Ovary (tissue), 7 donors: ENCODE measurements at regions not wholly inside any gene's neighbourhood (a gene's known extent, or its start where the extent isn't known, plus 50 kb on each side); places are given as distances from the start of the nearest gene placed in this dataset.
"Not testable (repeated sequence)": the region's sequence is repeated elsewhere in the genome, so short reads cannot be mapped to it uniquely, and the experiment has no call there.

Experiments
- DNase-seq, 5 donors: peaks; one replicate each; pipeline ENCODE4 v3.0.0-alpha.2; 2019 to 2020
- H3K27ac ChIP-seq, 2 donors: fragments of 200-600 bp; one replicate each; pipeline versions ENCODE4 v1.5.1 to v1.8.0; 2019 to 2022
- H3K27me3 ChIP-seq: fragments of 200-600 bp; one replicate; pipeline ENCODE4 v1.8.0; 2022
- H3K36me3 ChIP-seq: fragments of 200-600 bp; sonication (generic); one replicate; pipeline ENCODE4 v1.5.1; 2019
- H3K4me1 ChIP-seq: one replicate; pipeline ENCODE4 v1.8.1; 2013; ENCODE audit warnings: mild to moderate bottlenecking, moderate library complexity; ENCODE audit not compliant: insufficient read depth
- H3K4me3 ChIP-seq: fragments of 200-600 bp; sonication (generic); one replicate; pipeline ENCODE4 v1.5.1; 2017
- H3K9me3 ChIP-seq, 2 donors: fragments of 200-600 bp in 1 of 2; sonication (generic) in 1 of 2; one replicate each; pipeline versions ENCODE4 v1.5.1 to v1.8.1; 2013 to 2019; ENCODE audit warnings: mild to moderate bottlenecking in 1 of 2, moderate library complexity in 1 of 2
- CTCF ChIP-seq, 3 donors: fragments of 450-650 bp in 2 of 3; fragments of 200-600 bp in 1 of 3; IDR thresholded peaks; one replicate each; pipeline versions ENCODE4 v1.5.1 to v1.8.0; 2016 to 2022; ENCODE audit warnings: antibody characterized with exemption in 3 of 3, mild to moderate bottlenecking in 1 of 3
- EP300 ChIP-seq: sonication (generic); formaldehyde crosslinking; IDR thresholded peaks from one replicate; pipeline ENCODE4 v1.6.1; 2017; ENCODE audit warnings: antibody characterized with exemption
- POLR2A ChIP-seq: fragments of 450-650 bp; IDR thresholded peaks from one replicate; pipeline ENCODE4 v1.6.1; 2017; ENCODE audit warnings: antibody characterized with exemption, mild to moderate bottlenecking, moderate library complexity
- WGBS, 3 donors: extraction: QIAGEN DNeasy Blood & Tissue Kit in 1 of 3; methylation state at CpG; one replicate each; pipeline versions ENCODE4 v1.1.5 to v1.1.7; 2013 to 2017; 5-methylcytosine and 5-hydroxymethylcytosine counted together
- intact Hi-C, 4 donors: fragments of 100-400 bp; cut with DNase I; formaldehyde crosslinking; loops; one replicate each; pipeline versions ENCODE4 v1.11.0 to v1.15.1; 2022 to 2023
- donor health status: DM: no; HTN: no; CAD: no; lungs with moderate emphysema.
- donor health status: DM: no; HTN: no; CAD: no.
- donor health status: Bipolar disorder and iron deficiency.
- donor health status: DM: no; HTN: no; CAD: no.
- donor health status: DM: yes; HTN: yes; CAD: no.

- intact Hi-C loops: no loop called here
- no peak for TF ChIP-seq EP300
- no peak for TF ChIP-seq POLR2A
- TF ChIP-seq CTCF (IDR thresholded peaks at IDR 0.05): no peak
- WGBS, 3 donors: 91 to 95% (median 93%) methylated on average over 2 of the region's 2 CpGs
Observed at GRCh38 chr14:86780461-86780860, 1212.5 kb downstream of the GALC start.

GRCh38 chr14:86779416-86779815, 1213.6 kb downstream of the GALC start:
- TF ChIP-seq POLR2A (no peak), CTCF (IDR thresholded peaks at IDR 0.05) (no peak), EP300 (no peak)
- 93 to 100% (median 98%) methylated on average over 1 of the region's 1 CpG for WGBS, 3 donors
- Histone ChIP-seq H3K36me3 (no peaks in the 10 kb centered on the region), H3K9me3 (no peaks in the 10 kb centered on the region), H3K4me3 (no peak overlapping the region), H3K4me1 (no peaks in the 10 kb centered on the region), H3K27me3 (no peaks in the 10 kb centered on the region), H3K27ac (no peak overlapping the region)
- intact Hi-C loops: no loop called here
- no peak for DNase-seq

More at GRCh38 chr14:86780461-86780860, 1212.5 kb downstream of the GALC start:
- no peaks in the 10 kb centered on the region for H3K4me1 ChIP-seq
- no peaks in the 10 kb centered on the region for H3K27me3 ChIP-seq
- H3K27ac ChIP-seq: no peak overlapping the region
- no peaks in the 10 kb centered on the region for H3K9me3 ChIP-seq
- H3K36me3 ChIP-seq: no peaks in the 10 kb centered on the region
- H3K4me3 ChIP-seq: no peak overlapping the region
- DNase-seq: no peak

DNA sequence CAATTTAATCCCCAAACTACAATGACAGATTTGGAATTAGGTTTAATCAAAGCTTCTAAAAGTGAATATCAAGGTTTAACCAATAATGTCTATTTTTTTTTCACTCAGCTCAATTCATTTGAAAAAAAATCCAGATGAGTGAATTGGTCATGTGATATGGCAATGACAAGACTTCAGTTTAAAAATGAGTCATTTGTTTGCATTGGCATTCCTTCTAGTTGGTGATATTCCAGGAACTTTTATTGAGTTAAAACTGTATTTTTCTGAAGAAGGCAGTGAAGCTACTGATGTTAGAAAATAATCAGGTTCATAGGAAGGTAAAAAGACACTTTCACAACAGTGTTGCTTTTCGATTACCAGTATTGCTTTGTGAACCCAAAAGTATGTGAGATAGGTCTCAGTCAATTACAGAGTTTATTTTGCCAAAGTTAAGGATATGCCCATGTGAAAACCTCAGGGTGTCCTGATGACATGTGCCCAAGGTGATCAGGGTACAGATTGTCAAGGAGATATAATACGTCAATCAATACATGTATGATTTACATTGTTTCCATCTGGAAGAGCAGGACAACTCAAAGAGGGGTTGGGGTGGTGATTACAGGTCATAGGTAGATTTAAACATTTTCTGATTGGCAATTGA, 1214.9 kb downstream of the GALC start:
- no peak overlapping the region for H3K4me3 ChIP-seq
- H3K9me3 ChIP-seq: no peaks in the 10 kb centered on the region
- intact Hi-C loops: no loop called here
- no peak for DNase-seq
- TF ChIP-seq CTCF (IDR thresholded peaks at IDR 0.05): no peak
- no peak for TF ChIP-seq EP300
- no peak for TF ChIP-seq POLR2A
- 55 to 76% (median 57%) methylated on average over 2 of the region's 2 CpGs for WGBS, 3 donors
- H3K27ac ChIP-seq: no peak overlapping the region
- H3K36me3 ChIP-seq: no peaks in the 10 kb centered on the region
- H3K4me1 ChIP-seq: no peaks in the 10 kb centered on the region
- H3K27me3 ChIP-seq: no peaks in the 10 kb centered on the region

GRCh38 chr14:86775896-86776295, 1217.1 kb downstream of the GALC start:
- WGBS, 3 donors: 82 to 89% (median 87%) methylated on average over 3 of the region's 3 CpGs
- DNase-seq, H3K9me3 ChIP-seq, H3K4me1 ChIP-seq, H3K27ac ChIP-seq, H3K36me3 ChIP-seq, H3K4me3 ChIP-seq, intact Hi-C loops, H3K27me3 ChIP-seq: not testable (repeated sequence)

DNA sequence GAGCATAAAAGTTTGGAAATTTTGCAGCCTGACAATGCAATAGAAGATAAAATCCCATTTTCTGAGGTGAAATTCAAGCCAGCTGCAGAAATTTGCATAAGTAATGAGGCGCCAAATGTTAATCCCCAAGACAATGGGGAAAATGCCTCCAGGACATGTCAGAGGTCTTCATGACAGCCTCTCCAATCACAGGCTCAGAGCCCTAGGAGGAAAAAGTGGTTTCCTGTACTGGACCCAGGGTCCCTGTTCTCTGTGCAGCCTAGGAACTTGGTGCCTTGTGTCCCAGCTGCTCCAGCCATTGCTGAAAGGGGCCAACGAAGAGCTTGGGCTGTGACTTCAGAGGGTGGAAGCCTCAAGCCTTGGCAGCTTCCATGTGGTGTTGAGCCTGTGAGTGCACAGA, 1218.1 kb downstream of the GALC start:
- Histone ChIP-seq H3K27ac (no peak overlapping the region), H3K36me3 (no peaks in the 10 kb centered on the region), H3K27me3 (no peaks in the 10 kb centered on the region), H3K4me1 (no peaks in the 10 kb centered on the region), H3K4me3 (no peak overlapping the region), H3K9me3 (no peaks in the 10 kb centered on the region)
- TF ChIP-seq CTCF (IDR thresholded peaks at IDR 0.05) (no peak), POLR2A (no peak), EP300 (no peak)
- intact Hi-C loops: no loop called here
- WGBS, 3 donors: 50 to 92% (median 71%) methylated on average over 2 of the region's 2 CpGs
- no peak for DNase-seq
